ENCODE measurements at regions not wholly inside any gene's neighbourhood (a gene's known extent, or its start where the extent isn't known, plus 50 kb on each side); places are given as distances from the start of the nearest gene placed in this dataset.

GRCh38 chr4:111502626-111503025 lies 642.6 kb upstream of the FAM241A start:
- no TSS peak for BruUV-seq (replicated peaks)
- ChIA-PET POLR2A (no interaction called here), CTCF (ENCODE audit: low intra/inter-chr PET ratio) (no interaction called here)
- Histone ChIP-seq H3K4me1 (replicated peaks in 1 of 2; ENCODE audit: control insufficient read depth in 2 of 2, insufficient read depth in 2 of 2, low read length in 2 of 2) (no peaks in the 10 kb centered on the region), H3K27ac (ENCODE audit: extremely low read depth, low read depth, low read length) (no peak overlapping the region), H4K20me1 (replicated peaks; ENCODE audit: control insufficient read depth, insufficient read depth, low read length) (no peaks in the 10 kb centered on the region), H2AFZ (ENCODE audit: low read depth, low read length) (no peak overlapping the region), H3K79me2 (ENCODE audit: control insufficient read depth, insufficient read depth, low read length) (no peaks in the 10 kb centered on the region), H3K36me3 (ENCODE audit: control insufficient read depth, insufficient read depth, low read length) (no peaks in the 10 kb centered on the region), H3K9me3 (replicated peaks; ENCODE audit: control insufficient read depth, insufficient read depth, low read depth, low read length) (no peaks in the 10 kb centered on the region), H3K9me1 (ENCODE audit: control insufficient read depth, insufficient read depth, low read length) (no peaks in the 10 kb centered on the region), H3K4me2 (ENCODE audit: insufficient read depth, low read length) (no peak overlapping the region), H3K27me3 (ENCODE audit: control insufficient read depth in 2 of 2, insufficient read depth in 2 of 2, low read length in 2 of 2) (no peaks in the 10 kb centered on the region), H3K9ac (ENCODE audit: insufficient read depth in 1 of 2, low read depth in 2 of 2, low read length in 2 of 2) (no peak overlapping the region), H3K4me3 (no peak overlapping the region)
- 5% methylated on average over 2 of the region's 2 CpGs for WGBS (ENCODE audit: insufficient coverage, low coverage, missing lambda C conversion rate)
- DNase-seq (ENCODE audit: extremely low read depth in 1 of 4, low spot score in 3 of 4) (no peak), FAIRE-seq (no peak), ATAC-seq (no peak)
- intact Hi-C loops (cut with micrococcal nuclease), result no loop called here
- in situ Hi-C loops (cut with MboI), result no loop called here
- TF ChIP-seq, protein P1, sequence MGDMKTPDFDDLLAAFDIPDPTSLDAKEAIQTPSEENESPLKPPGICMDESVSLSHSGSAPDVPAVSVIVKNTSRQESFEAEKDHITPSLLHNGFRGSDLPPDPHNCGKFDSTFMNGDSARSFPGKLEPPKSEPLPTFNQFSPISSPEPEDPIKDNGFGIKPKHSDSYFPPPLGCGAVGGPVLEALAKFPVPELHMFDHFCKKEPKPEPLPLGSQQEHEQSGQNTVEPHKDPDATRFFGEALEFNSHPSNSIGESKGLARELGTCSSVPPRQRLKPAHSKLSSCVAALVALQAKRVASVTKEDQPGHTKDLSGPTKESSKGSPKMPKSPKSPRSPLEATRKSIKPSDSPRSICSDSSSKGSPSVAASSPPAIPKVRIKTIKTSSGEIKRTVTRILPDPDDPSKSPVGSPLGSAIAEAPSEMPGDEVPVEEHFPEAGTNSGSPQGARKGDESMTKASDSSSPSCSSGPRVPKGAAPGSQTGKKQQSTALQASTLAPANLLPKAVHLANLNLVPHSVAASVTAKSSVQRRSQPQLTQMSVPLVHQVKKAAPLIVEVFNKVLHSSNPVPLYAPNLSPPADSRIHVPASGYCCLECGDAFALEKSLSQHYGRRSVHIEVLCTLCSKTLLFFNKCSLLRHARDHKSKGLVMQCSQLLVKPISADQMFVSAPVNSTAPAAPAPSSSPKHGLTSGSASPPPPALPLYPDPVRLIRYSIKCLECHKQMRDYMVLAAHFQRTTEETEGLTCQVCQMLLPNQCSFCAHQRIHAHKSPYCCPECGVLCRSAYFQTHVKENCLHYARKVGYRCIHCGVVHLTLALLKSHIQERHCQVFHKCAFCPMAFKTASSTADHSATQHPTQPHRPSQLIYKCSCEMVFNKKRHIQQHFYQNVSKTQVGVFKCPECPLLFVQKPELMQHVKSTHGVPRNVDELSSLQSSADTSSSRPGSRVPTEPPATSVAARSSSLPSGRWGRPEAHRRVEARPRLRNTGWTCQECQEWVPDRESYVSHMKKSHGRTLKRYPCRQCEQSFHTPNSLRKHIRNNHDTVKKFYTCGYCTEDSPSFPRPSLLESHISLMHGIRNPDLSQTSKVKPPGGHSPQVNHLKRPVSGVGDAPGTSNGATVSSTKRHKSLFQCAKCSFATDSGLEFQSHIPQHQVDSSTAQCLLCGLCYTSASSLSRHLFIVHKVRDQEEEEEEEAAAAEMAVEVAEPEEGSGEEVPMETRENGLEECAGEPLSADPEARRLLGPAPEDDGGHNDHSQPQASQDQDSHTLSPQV (IDR thresholded peaks at IDR 0.05), result no peak
- no peak for TF ChIP-seq TGIF2 (CRISPR knock-in tag; IDR thresholded peaks at IDR 0.05)
- TF ChIP-seq BCOR (IDR thresholded peaks at IDR 0.05), result no peak
- no peak for TF ChIP-seq DIDO1 (tag; IDR thresholded peaks at IDR 0.05; ENCODE audit: low read depth)
- TF ChIP-seq, protein P2, sequence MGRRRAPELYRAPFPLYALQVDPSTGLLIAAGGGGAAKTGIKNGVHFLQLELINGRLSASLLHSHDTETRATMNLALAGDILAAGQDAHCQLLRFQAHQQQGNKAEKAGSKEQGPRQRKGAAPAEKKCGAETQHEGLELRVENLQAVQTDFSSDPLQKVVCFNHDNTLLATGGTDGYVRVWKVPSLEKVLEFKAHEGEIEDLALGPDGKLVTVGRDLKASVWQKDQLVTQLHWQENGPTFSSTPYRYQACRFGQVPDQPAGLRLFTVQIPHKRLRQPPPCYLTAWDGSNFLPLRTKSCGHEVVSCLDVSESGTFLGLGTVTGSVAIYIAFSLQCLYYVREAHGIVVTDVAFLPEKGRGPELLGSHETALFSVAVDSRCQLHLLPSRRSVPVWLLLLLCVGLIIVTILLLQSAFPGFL (CRISPR knock-in tag; IDR thresholded peaks at IDR 0.05), result no peak
- no peak for TF ChIP-seq ZNF224 (CRISPR knock-in tag; IDR thresholded peaks at IDR 0.05)
- no peak for TF ChIP-seq POLR2B (IDR thresholded peaks at IDR 0.05; ENCODE audit: low read depth, partially characterized antibody)
- TF ChIP-seq ZNF395 (CRISPR knock-in tag; IDR thresholded peaks at IDR 0.05), result no peak
